ENCODE measurements at regions not wholly inside any gene's neighbourhood (a gene's known extent, or its start where the extent isn't known, plus 50 kb on each side); places are given as distances from the start of the nearest gene placed in this dataset.
A peak's percentile ranks its signal among the peaks of the same experiment; 100 is the strongest.

DNA sequence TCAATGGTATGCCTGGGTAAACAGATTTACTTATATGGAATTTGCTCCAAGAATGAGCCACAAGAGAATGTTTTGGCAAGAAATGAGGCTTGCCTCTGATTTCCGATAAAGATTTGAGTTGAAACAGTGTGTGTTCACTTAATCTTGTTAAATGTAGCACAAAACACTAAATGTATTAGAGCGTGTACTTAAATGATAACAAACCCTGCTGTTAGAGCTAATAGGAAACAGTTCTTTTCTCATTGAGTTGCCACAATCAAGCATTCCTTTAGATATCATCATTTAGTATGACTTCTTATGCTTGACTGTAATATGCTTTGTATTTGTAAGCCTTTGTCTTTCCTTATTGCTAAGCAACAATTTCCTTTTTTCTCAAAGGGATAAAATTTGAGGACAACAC, 353.6 kb upstream of the ZNF717 start:
- TF ChIP-seq ZFP3 (CRISPR knock-in tag; IDR thresholded peaks at IDR 0.05): peak; percentile 45; the same call in 1 of the 2 replicates
- TF ChIP-seq CSRNP3 (CRISPR knock-in tag; IDR thresholded peaks at IDR 0.05): peak; percentile 74
- peak; percentile 83; the same call in 1 of the 2 replicates for TF ChIP-seq ESRRG (CRISPR knock-in tag; IDR thresholded peaks at IDR 0.05)
- TF ChIP-seq TCF4 (CRISPR knock-in tag; IDR thresholded peaks at IDR 0.05; ENCODE audit: borderline replicate concordance): peak; percentile 99
- TF ChIP-seq ZNF565 (CRISPR knock-in tag; conservative IDR thresholded peaks at IDR 0.05; ENCODE audit: low read depth): no peak
- peak; percentile 75; the same call in 1 of the 2 replicates for TF ChIP-seq PATZ1 (CRISPR knock-in tag; IDR thresholded peaks at IDR 0.05; ENCODE audit: borderline replicate concordance)
- peak; percentile 98 for TF ChIP-seq ISL1 (CRISPR knock-in tag; IDR thresholded peaks at IDR 0.05)
- peak; percentile 94 for TF ChIP-seq GLIS3 (CRISPR knock-in tag; IDR thresholded peaks at IDR 0.05)
- TF ChIP-seq, protein P1, sequence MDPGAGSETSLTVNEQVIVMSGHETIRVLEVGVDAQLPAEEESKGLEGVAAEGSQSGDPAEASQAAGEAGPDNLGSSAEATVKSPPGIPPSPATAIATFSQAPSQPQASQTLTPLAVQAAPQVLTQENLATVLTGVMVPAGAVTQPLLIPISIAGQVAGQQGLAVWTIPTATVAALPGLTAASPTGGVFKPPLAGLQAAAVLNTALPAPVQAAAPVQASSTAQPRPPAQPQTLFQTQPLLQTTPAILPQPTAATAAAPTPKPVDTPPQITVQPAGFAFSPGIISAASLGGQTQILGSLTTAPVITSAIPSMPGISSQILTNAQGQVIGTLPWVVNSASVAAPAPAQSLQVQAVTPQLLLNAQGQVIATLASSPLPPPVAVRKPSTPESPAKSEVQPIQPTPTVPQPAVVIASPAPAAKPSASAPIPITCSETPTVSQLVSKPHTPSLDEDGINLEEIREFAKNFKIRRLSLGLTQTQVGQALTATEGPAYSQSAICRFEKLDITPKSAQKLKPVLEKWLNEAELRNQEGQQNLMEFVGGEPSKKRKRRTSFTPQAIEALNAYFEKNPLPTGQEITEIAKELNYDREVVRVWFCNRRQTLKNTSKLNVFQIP (CRISPR knock-in tag; IDR thresholded peaks at IDR 0.05; ENCODE audit: borderline replicate concordance, low read depth): no peak

All from SK-N-SH treated with all-trans-retinoic acid at 6 μM for 48 hours (cell line).